OCI-LY1 (cell line): ENCODE measurements at regions not wholly inside any gene's neighbourhood (a gene's known extent, or its start where the extent isn't known, plus 50 kb on each side); places are given as distances from the start of the nearest gene placed in this dataset.

Source experiments
- EZH2 ChIP-seq: fragments of 200-600 bp; sonication (generic), shearing (Covaris generic); IDR thresholded peaks from 2 replicates; pipeline ENCODE4 v1.8.0; 2017; ENCODE audit warnings: borderline replicate concordance, mixed run types, mild to moderate bottlenecking, antibody characterized with exemption, low read length, moderate library complexity, mixed read lengths
- TF ChIP-seq, protein P1 (sequence below): fragments of 200-600 bp; sonication (generic), shearing (Covaris generic); IDR thresholded peaks from 2 replicates; pipeline ENCODE4 v1.5.1; 2017; ENCODE audit warnings: mild to moderate bottlenecking, antibody characterized with exemption, low read length, moderate library complexity, mixed read lengths

DNA sequence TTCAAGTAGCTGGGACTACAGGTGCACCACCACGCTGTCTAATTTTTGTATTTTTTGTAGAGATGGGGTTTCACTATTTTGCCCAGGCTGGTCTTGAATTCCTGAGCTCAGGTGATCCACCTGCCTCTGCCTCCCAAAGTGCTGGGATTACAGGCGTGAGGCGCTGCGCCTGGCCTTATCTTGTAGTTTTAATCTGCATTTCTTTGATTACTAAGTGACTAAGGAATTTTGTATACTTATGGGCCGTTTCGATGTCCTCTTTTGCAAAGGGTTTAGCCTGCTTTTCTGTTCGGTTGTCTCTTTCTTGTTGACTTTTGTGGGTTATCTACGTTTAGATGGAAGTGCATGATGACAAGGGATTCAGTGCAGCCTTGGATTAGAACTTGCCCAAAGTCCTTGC lies 500.6 kb downstream of the QKI start:
- no peak for TF ChIP-seq EZH2
- TF ChIP-seq, protein P1, sequence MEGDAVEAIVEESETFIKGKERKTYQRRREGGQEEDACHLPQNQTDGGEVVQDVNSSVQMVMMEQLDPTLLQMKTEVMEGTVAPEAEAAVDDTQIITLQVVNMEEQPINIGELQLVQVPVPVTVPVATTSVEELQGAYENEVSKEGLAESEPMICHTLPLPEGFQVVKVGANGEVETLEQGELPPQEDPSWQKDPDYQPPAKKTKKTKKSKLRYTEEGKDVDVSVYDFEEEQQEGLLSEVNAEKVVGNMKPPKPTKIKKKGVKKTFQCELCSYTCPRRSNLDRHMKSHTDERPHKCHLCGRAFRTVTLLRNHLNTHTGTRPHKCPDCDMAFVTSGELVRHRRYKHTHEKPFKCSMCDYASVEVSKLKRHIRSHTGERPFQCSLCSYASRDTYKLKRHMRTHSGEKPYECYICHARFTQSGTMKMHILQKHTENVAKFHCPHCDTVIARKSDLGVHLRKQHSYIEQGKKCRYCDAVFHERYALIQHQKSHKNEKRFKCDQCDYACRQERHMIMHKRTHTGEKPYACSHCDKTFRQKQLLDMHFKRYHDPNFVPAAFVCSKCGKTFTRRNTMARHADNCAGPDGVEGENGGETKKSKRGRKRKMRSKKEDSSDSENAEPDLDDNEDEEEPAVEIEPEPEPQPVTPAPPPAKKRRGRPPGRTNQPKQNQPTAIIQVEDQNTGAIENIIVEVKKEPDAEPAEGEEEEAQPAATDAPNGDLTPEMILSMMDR: no peak
